K562 (cell line): ENCODE measurements at regions not wholly inside any gene's neighbourhood (a gene's known extent, or its start where the extent isn't known, plus 50 kb on each side); places are given as distances from the start of the nearest gene placed in this dataset.

Experiments used
- ATAC-seq: fragments of 200-7000 bp; cut with Tn5 transposase; 3 replicates; pipeline ENCODE4 v1.9.1; 2020; ENCODE audit warnings: moderate library complexity
- BruUV-seq: library from RNA; stranded (reverse); fragments of 400-500 nt; replicated peaks from 2 replicates; lab custom pipeline; 2021; lab: Mats Ljungman, UMichigan
- CTCF ChIA-PET: fragments of 300-600 bp; formaldehyde crosslinking; extraction: SDS; loops from one replicate; lab custom pipeline; 2021; ENCODE audit warnings: low intra/inter-chr PET ratio; lab: Yijun Ruan, JAX
- POLR2A ChIA-PET: fragments of 300-600, 350-650 bp; sonication (Branson Sonifier 250); formaldehyde crosslinking; extraction: SDS; loops from one replicate; lab custom pipeline; 2021; ENCODE audit warnings: antibody characterized with exemption, inconsistent platforms; lab: Yijun Ruan, JAX
- DNase-seq, 4 experiments: peaks; one replicate each; pipeline versions ENCODE4 v3.0.0 to v3.0.0-alpha.2; 2011 to 2018; ENCODE audit warnings: low spot score in 3 of 4, mixed read lengths in 3 of 4; ENCODE audit errors: extremely low read depth in 1 of 4
- FAIRE-seq: peaks from 2 replicates; lab custom pipeline; 2011; peaks lifted over from hg19 to GRCh38; lab: Jason Lieb, UNC
- H2AFZ ChIP-seq: 2 replicates; pipeline ENCODE4 v1.6.0; 2011; ENCODE audit warnings: low read depth, low read length, control low read depth, inconsistent platforms
- H3K27ac ChIP-seq: fragments of 200-600 bp; 3 replicates; pipeline ENCODE4 v1.8.0; 2011; ENCODE audit warnings: low read depth, mild to moderate bottlenecking, control low read depth, inconsistent platforms, low read length, moderate library complexity, mixed read lengths; ENCODE audit errors: extremely low read depth
- H3K27me3 ChIP-seq, 2 experiments: fragments of 300-600 bp in 1 of 2; 2 replicates in 1 of 2; 3 replicates in 1 of 2; pipeline versions ENCODE4 v1.6.0 to v1.8.0; 2011; ENCODE audit warnings: inconsistent platforms in 2 of 2, low read length in 2 of 2, mild to moderate bottlenecking in 1 of 2, mixed read lengths in 1 of 2, moderate library complexity in 1 of 2; ENCODE audit not compliant: control insufficient read depth in 2 of 2, insufficient read depth in 2 of 2
- H3K36me3 ChIP-seq: fragments of 300-600 bp; 3 replicates; pipeline ENCODE4 v1.8.0; 2011; ENCODE audit warnings: mild to moderate bottlenecking, low read length, inconsistent platforms; ENCODE audit not compliant: control insufficient read depth, insufficient read depth
- H3K4me1 ChIP-seq, 2 experiments: fragments of 200-600 bp in 1 of 2; replicated peaks in 1 of 2; 2 replicates in 1 of 2; 3 replicates in 1 of 2; pipeline versions ENCODE4 v1.5.1 to v1.8.0; 2011; ENCODE audit warnings: inconsistent platforms in 2 of 2, low read length in 2 of 2, mild to moderate bottlenecking in 1 of 2, mixed read lengths in 1 of 2, moderate library complexity in 1 of 2; ENCODE audit not compliant: control insufficient read depth in 2 of 2, insufficient read depth in 2 of 2
- H3K4me2 ChIP-seq: 2 replicates; pipeline ENCODE4 v1.6.1; 2011; ENCODE audit warnings: low read length, control low read depth, inconsistent platforms, mixed read lengths; ENCODE audit not compliant: insufficient read depth
- H3K4me3 ChIP-seq: fragments of 200-600 bp; sonication (generic), shearing (Covaris generic); 2 replicates; pipeline ENCODE4 v1.5.1; 2016; ENCODE audit warnings: control low read depth, inconsistent platforms
- H3K79me2 ChIP-seq: fragments of 200-600 bp; 3 replicates; pipeline ENCODE4 v1.8.0; 2011; ENCODE audit warnings: low read length, inconsistent platforms; ENCODE audit not compliant: control insufficient read depth, insufficient read depth
- H3K9ac ChIP-seq, 2 experiments: 2 replicates each; pipeline versions ENCODE4 v1.6.0 to v1.6.1; 2011; ENCODE audit warnings: low read depth in 2 of 2, low read length in 2 of 2, control low read depth in 1 of 2, inconsistent platforms in 1 of 2, mild to moderate bottlenecking in 1 of 2, mixed read lengths in 1 of 2; ENCODE audit not compliant: insufficient read depth in 1 of 2
- H3K9me1 ChIP-seq: one replicate; pipeline ENCODE4 v1.6.0; 2011; ENCODE audit warnings: inconsistent platforms, mild to moderate bottlenecking, low read length, moderate library complexity; ENCODE audit not compliant: control insufficient read depth, insufficient read depth
- H3K9me3 ChIP-seq: replicated peaks from 2 replicates; pipeline ENCODE4 v1.5.1; 2011; ENCODE audit warnings: low read depth, low read length, inconsistent platforms; ENCODE audit not compliant: control insufficient read depth, insufficient read depth
- H4K20me1 ChIP-seq: replicated peaks from 2 replicates; pipeline ENCODE4 v1.6.1; 2011; ENCODE audit warnings: low read length, inconsistent platforms, mixed read lengths; ENCODE audit not compliant: control insufficient read depth, insufficient read depth
- CTCF ChIP-seq, 3 experiments: IDR thresholded peaks in 2 of 3; conservative IDR thresholded peaks in 1 of 3; 2 replicates each; pipeline ENCODE4 v1.5.1; 2011 to 2012; ENCODE audit warnings: low read length in 3 of 3, mild to moderate bottlenecking in 3 of 3, control low read depth in 2 of 3, improper control_type of control experiment in 1 of 3, inconsistent platforms in 1 of 3, low read depth in 1 of 3, mixed read lengths in 1 of 3, moderate library complexity in 1 of 3; ENCODE audit not compliant: insufficient read depth in 2 of 3
- MYC ChIP-seq, 2 experiments: fragments of 250-450 bp in 1 of 2; sonication (Bioruptor Pico) in 1 of 2; IDR thresholded peaks; 2 replicates each; pipeline versions ENCODE4 v1.5.1 to v1.6.1; 2012 to 2021; ENCODE audit warnings: low read depth in 2 of 2, borderline replicate concordance in 1 of 2, improper control_type of control experiment in 1 of 2, low read length in 1 of 2, mild to moderate bottlenecking in 1 of 2, moderate library complexity in 1 of 2
- SP2 ChIP-seq: IDR thresholded peaks from 2 replicates; pipeline ENCODE4 v1.6.1; 2011; ENCODE audit warnings: mild to moderate bottlenecking, low read depth, low read length, moderate library complexity; ENCODE audit not compliant: poor library complexity, severe bottlenecking; ENCODE audit errors: extremely low read depth
- TFAP4 ChIP-seq: sonication (generic); formaldehyde crosslinking; IDR thresholded peaks from 2 replicates; pipeline ENCODE4 v1.8.0; 2022; ENCODE audit warnings: missing genetic modification reagents, mild to moderate bottlenecking, moderate library complexity, borderline replicate concordance
- ZBTB34 ChIP-seq: fragments of 250-450 bp; sonication (Bioruptor Pico); IDR thresholded peaks from 2 replicates; pipeline ENCODE4 v1.8.0; 2021; ENCODE audit warnings: mild to moderate bottlenecking, moderate library complexity
- WGBS: fragments of 100-300 bp; shearing (Covaris generic); methylation state at CpG from one replicate; pipeline ENCODE4 v1.1.6; 2016; ENCODE audit warnings: low coverage, mixed read lengths; ENCODE audit not compliant: insufficient coverage; ENCODE audit errors: missing lambda C conversion rate; 5-methylcytosine and 5-hydroxymethylcytosine counted together
- in situ Hi-C: fragments of 300-500 bp; cut with MboI; formaldehyde crosslinking; loops from 4 replicates; pipeline ENCODE4 v1.15.0; 2018; ENCODE audit warnings: inconsistent platforms, mixed read lengths
- intact Hi-C: fragments of 100-400 bp; cut with micrococcal nuclease; formaldehyde crosslinking; loops from 2 replicates; pipeline ENCODE4 v1.14.2; 2022

GRCh38 chr2:51795248-51795888, 763.4 kb upstream of the NRXN1 start:
- Histone ChIP-seq H3K9me3 (no peaks in the 10 kb centered on the region; the same call in 1 of the 2 replicates), H3K27me3 (no peaks in the 10 kb centered on the region), H4K20me1 (no peaks in the 10 kb centered on the region), H3K4me2 (no peak overlapping the region), H3K27ac (no peak overlapping the region), H3K79me2 (no peaks in the 10 kb centered on the region), H3K9me1 (no peaks in the 10 kb centered on the region), H3K4me1 (no peaks in the 10 kb centered on the region), H2AFZ (no peak overlapping the region), H3K4me3 (no peak overlapping the region), H3K36me3 (no peaks in the 10 kb centered on the region), H3K9ac (no peak overlapping the region)
- BruUV-seq: no TSS peak
- intact Hi-C loops: no loop called here
- no peak for FAIRE-seq
- 2% methylated on average over 6 of the region's 6 CpGs for WGBS
- CTCF ChIA-PET: no interaction called here
- in situ Hi-C loops: no loop called here
- ATAC-seq: no peak
- POLR2A ChIA-PET: no interaction called here
- peak in 1 of 4 experiments; percentile 8 for DNase-seq
- TF ChIP-seq ZBTB34 (CRISPR knock-in tag) (no peak), SP2 (no peak), MYC (IDR thresholded peaks at IDR 0.05; ENCODE audit: low read depth, low read length) (no peak), MYC (CRISPR knock-in tag; IDR thresholded peaks at IDR 0.05; ENCODE audit: borderline replicate concordance, low read depth) (no peak), CTCF (IDR thresholded peaks at IDR 0.05 in 2 of 3, conservative IDR thresholded peaks at IDR 0.05 in 1 of 3; ENCODE audit: insufficient read depth in 2 of 3, low read depth in 1 of 3, low read length in 3 of 3) (peak in 2 of 3 experiments; percentile 21 to 28; a peak in 1 of 6 replicates), TFAP4 (CRISPR knock-in tag) (peak; percentile 24; the same call in 1 of the 2 replicates)
